Neural progenitor cell (in vitro differentiated cells): ENCODE measurements at regions not wholly inside any gene's neighbourhood (a gene's known extent, or its start where the extent isn't known, plus 50 kb on each side); places are given as distances from the start of the nearest gene placed in this dataset.

ENCODE experiments used
- DNase-seq: peaks from one replicate; pipeline ENCODE4 v3.0.0-alpha.2; 2016; ENCODE audit warnings: low spot score
- H2AFZ ChIP-seq: fragments of 200-600 bp; sonication (generic); replicated peaks from 2 replicates; pipeline ENCODE4 v1.6.1; 2016; ENCODE audit warnings: antibody characterized with exemption
- H3F3A ChIP-seq: fragments of 200-600 bp; sonication (generic); 2 replicates; pipeline ENCODE4 v1.6.1; 2016; ENCODE audit warnings: antibody characterized with exemption, low read depth
- H3K27ac ChIP-seq: fragments of 200-600 bp; sonication (generic); 2 replicates; pipeline ENCODE4 v1.5.1; 2016; ENCODE audit warnings: mild to moderate bottlenecking
- H3K27me3 ChIP-seq: fragments of 200-600 bp; sonication (generic); 2 replicates; pipeline ENCODE4 v1.6.1; 2016; ENCODE audit warnings: mild to moderate bottlenecking, moderate library complexity
- H3K36me3 ChIP-seq: fragments of 200-600 bp; sonication (generic); 2 replicates; pipeline ENCODE4 v1.5.1; 2016
- H3K4me1 ChIP-seq: fragments of 200-600 bp; sonication (generic); 2 replicates; pipeline ENCODE4 v1.6.1; 2016; ENCODE audit warnings: mixed run types
- H3K4me2 ChIP-seq: fragments of 200-600 bp; sonication (generic); 2 replicates; pipeline ENCODE4 v1.6.1; 2016
- H3K4me3 ChIP-seq: fragments of 200-600 bp; sonication (generic); 2 replicates; pipeline ENCODE4 v1.5.1; 2016
- H3K79me2 ChIP-seq: fragments of 200-600 bp; sonication (generic); 2 replicates; pipeline ENCODE4 v1.6.1; 2016; ENCODE audit warnings: low read depth
- H3K9ac ChIP-seq: fragments of 200-600 bp; sonication (generic); 2 replicates; pipeline ENCODE4 v1.6.1; 2016
- H3K9me3 ChIP-seq: fragments of 200-600 bp; sonication (generic); 2 replicates; pipeline ENCODE4 v1.5.1; 2016; ENCODE audit warnings: low read depth
- H4K20me1 ChIP-seq: fragments of 200-600 bp; sonication (generic); 2 replicates; pipeline ENCODE4 v1.6.1; 2016; ENCODE audit warnings: low read depth
- H3K27ac Mint-ChIP-seq: 3 replicates; pipeline ENCODE4 v1.8.0; 2021; ENCODE audit warnings: mixed read lengths
- H3K27me3 Mint-ChIP-seq: 2 replicates; pipeline ENCODE4 v1.8.0; 2022; ENCODE audit warnings: low read depth, mild to moderate bottlenecking, inconsistent platforms, moderate library complexity, mixed read lengths; ENCODE audit not compliant: insufficient read depth
- H3K36me3 Mint-ChIP-seq: 3 replicates; pipeline ENCODE4 v1.8.0; 2021; ENCODE audit warnings: mixed read lengths
- H3K4me1 Mint-ChIP-seq: 3 replicates; pipeline ENCODE4 v1.8.0; 2021; ENCODE audit warnings: mixed read lengths
- H3K4me3 Mint-ChIP-seq: 3 replicates; pipeline ENCODE4 v1.8.0; 2021; ENCODE audit warnings: mild to moderate bottlenecking, moderate library complexity, mixed read lengths
- H3K9me3 Mint-ChIP-seq: 3 replicates; pipeline ENCODE4 v1.8.0; 2020; ENCODE audit warnings: mixed read lengths
- CTCF ChIP-seq: fragments of 200-600 bp; sonication (generic); IDR thresholded peaks from 2 replicates; pipeline ENCODE4 v1.5.1; 2017; ENCODE audit warnings: antibody characterized with exemption, mild to moderate bottlenecking
- EZH2 ChIP-seq: fragments of 200-600 bp; sonication (generic); IDR thresholded peaks from 2 replicates; pipeline ENCODE4 v1.6.1; 2017; ENCODE audit warnings: antibody characterized with exemption, mild to moderate bottlenecking, moderate library complexity
- EZH2phosphoT487 ChIP-seq: fragments of 200-600 bp; sonication (generic); IDR thresholded peaks from 2 replicates; pipeline ENCODE4 v1.6.1; 2017; ENCODE audit warnings: antibody characterized with exemption

GRCh38 chr11:19602891-19603290, 109.7 kb upstream of the NAV2 start:
- Histone ChIP-seq H3K9me3 (no peaks in the 10 kb centered on the region), H3K27ac (no peak overlapping the region), H3K36me3 (no peaks in the 10 kb centered on the region), H3K79me2 (no peaks in the 10 kb centered on the region), H3K4me3 (no peak overlapping the region), H3K9ac (no peak overlapping the region), H3F3A (no peaks in the 10 kb centered on the region), H3K4me1 (peaks cover 9% of the 10 kb centered on the region), H3K27me3 (no peaks in the 10 kb centered on the region), H4K20me1 (no peaks in the 10 kb centered on the region), H2AFZ (no peak overlapping the region), H3K4me2 (no peak overlapping the region)
- Mint-ChIP-seq H3K9me3 (peaks cover 22% of the 10 kb centered on the region), H3K27ac (no peak overlapping the region), H3K4me3 (no peak overlapping the region), H3K36me3 (peaks cover 5% of the 10 kb centered on the region), H3K27me3 (peaks cover 12% of the 10 kb centered on the region), H3K4me1 (peaks cover 27% of the 10 kb centered on the region)
- DNase-seq, result no peak
- no peak for TF ChIP-seq EZH2
- no peak for TF ChIP-seq CTCF
- no peak for TF ChIP-seq EZH2phosphoT487

- peaks cover 31% of the 10 kb centered on the region for H3K4me1 Mint-ChIP-seq
Observed at GRCh38 chr11:19602406-19602805, 110.2 kb upstream of the NAV2 start.

GRCh38 chr11:19601235-19601634, 111.4 kb upstream of the NAV2 start:
- Mint-ChIP-seq H3K4me1 (peaks cover 26% of the 10 kb centered on the region), H3K27ac (no peak overlapping the region), H3K9me3 (peaks cover 22% of the 10 kb centered on the region), H3K36me3 (peaks cover 5% of the 10 kb centered on the region), H3K27me3 (peaks cover 7% of the 10 kb centered on the region), H3K4me3 (no peak overlapping the region)
- H3F3A ChIP-seq, result no peaks in the 10 kb centered on the region
- no peak overlapping the region for H3K4me2 ChIP-seq
- peaks cover 7% of the 10 kb centered on the region for H3K4me1 ChIP-seq
- H2AFZ ChIP-seq, result no peak overlapping the region
- H3K27ac ChIP-seq, result no peak overlapping the region
- no peaks in the 10 kb centered on the region for H3K27me3 ChIP-seq
- no peaks in the 10 kb centered on the region for H3K79me2 ChIP-seq
- no peaks in the 10 kb centered on the region for H3K36me3 ChIP-seq
- no peaks in the 10 kb centered on the region for H4K20me1 ChIP-seq
- H3K4me3 ChIP-seq, result no peak overlapping the region
- H3K9me3 ChIP-seq, result no peaks in the 10 kb centered on the region
- no peak overlapping the region for H3K9ac ChIP-seq
- TF ChIP-seq EZH2phosphoT487 (no peak), CTCF (no peak), EZH2 (no peak)
- DNase-seq, result no peak

More at GRCh38 chr11:19602406-19602805, 110.2 kb upstream of the NAV2 start:
- no peaks in the 10 kb centered on the region for H3F3A ChIP-seq
- H3K36me3 ChIP-seq, result no peaks in the 10 kb centered on the region
- no peak overlapping the region for H3K27ac Mint-ChIP-seq
- H3K27me3 Mint-ChIP-seq, result peaks cover 12% of the 10 kb centered on the region
- no peak overlapping the region for H3K9ac ChIP-seq
- H3K27ac ChIP-seq, result no peak overlapping the region
- no peak for DNase-seq
- H3K79me2 ChIP-seq, result no peaks in the 10 kb centered on the region
- no peak overlapping the region for H2AFZ ChIP-seq
- H3K4me3 Mint-ChIP-seq, result no peak overlapping the region
- no peaks in the 10 kb centered on the region for H3K27me3 ChIP-seq
- peaks cover 22% of the 10 kb centered on the region for H3K9me3 Mint-ChIP-seq
- peaks cover 9% of the 10 kb centered on the region for H3K4me1 ChIP-seq
- TF ChIP-seq EZH2 (no peak), EZH2phosphoT487 (no peak), CTCF (no peak)
- no peak overlapping the region for H3K4me3 ChIP-seq
- H3K9me3 ChIP-seq, result no peaks in the 10 kb centered on the region
- H3K4me2 ChIP-seq, result no peak overlapping the region
- peaks cover 5% of the 10 kb centered on the region for H3K36me3 Mint-ChIP-seq
- no peaks in the 10 kb centered on the region for H4K20me1 ChIP-seq
